Transverse colon (tissue), 4 donors: ENCODE measurements at regions not wholly inside any gene's neighbourhood (a gene's known extent, or its start where the extent isn't known, plus 50 kb on each side); places are given as distances from the start of the nearest gene placed in this dataset.

Experiments
- CTCF ChIP-seq, 5 experiments: fragments of 200-600 bp in 3 of 5; fragments of 450-650 bp in 2 of 5; sonication (generic) in 3 of 5; IDR thresholded peaks; 1 replicate in 2 of 5; 2 replicates in 3 of 5; pipeline ENCODE4 v1.5.1; 2016 to 2017; ENCODE audit warnings: antibody characterized with exemption in 5 of 5, inconsistent platforms in 3 of 5, mild to moderate bottlenecking in 2 of 5, moderate library complexity in 1 of 5
- POLR2A ChIP-seq: fragments of 450-650 bp; IDR thresholded peaks from one replicate; pipeline ENCODE4 v1.6.1; 2016; ENCODE audit warnings: antibody characterized with exemption, mild to moderate bottlenecking, moderate library complexity
- POLR2AphosphoS5 ChIP-seq, 3 donors: sonication (generic); formaldehyde crosslinking; IDR thresholded peaks; one replicate each; pipeline ENCODE4 v1.6.1; 2016; ENCODE audit warnings: antibody characterized with exemption in 3 of 3

- no peak for TF ChIP-seq POLR2A
- no peak for TF ChIP-seq CTCF (IDR thresholded peaks at IDR 0.05)
- no peak for TF ChIP-seq POLR2AphosphoS5 (IDR thresholded peaks at IDR 0.05)
Observed at GRCh38 chr13:105127732-105128131, 1407.7 kb downstream of the EFNB2 start.
